ENCODE measurements at regions not wholly inside any gene's neighbourhood (a gene's known extent, or its start where the extent isn't known, plus 50 kb on each side); places are given as distances from the start of the nearest gene placed in this dataset.

DNA sequence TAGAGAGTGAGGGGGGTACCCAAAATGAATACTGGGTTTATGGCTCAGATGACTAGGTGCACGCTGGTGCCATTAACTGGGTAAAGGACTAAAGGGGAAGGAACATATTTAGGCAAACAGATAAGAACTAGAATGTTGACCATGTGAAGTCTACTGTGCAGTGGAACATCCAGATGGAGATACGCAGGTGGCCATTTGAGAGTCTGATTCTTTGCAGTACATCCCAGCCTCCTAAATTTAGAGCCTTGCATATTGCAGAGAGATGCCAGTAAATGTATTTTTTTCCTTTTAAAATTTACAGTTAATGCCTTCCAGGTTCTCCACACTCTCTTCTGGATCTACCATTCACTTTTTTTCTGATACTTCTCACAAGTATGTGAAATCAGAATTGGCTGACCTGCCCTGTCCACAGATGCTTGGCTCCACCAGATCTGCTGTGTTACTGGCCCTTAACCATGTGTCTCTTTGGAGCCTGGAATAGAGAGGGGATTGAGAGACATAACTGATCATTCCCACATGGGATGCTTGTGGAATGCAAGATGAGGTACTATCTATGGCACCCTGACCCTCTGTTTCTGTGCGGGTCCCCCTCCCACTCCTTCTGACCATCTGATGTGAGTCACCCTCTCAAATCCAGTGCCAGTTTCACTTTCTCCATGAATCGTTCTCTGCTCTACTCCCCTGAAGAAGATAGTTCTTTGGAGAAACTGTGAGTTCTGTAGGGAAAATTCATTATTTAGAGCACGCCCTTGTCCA is 77.0 kb upstream of the NCAM1 start (continued):
- TF ChIP-seq, protein P1, sequence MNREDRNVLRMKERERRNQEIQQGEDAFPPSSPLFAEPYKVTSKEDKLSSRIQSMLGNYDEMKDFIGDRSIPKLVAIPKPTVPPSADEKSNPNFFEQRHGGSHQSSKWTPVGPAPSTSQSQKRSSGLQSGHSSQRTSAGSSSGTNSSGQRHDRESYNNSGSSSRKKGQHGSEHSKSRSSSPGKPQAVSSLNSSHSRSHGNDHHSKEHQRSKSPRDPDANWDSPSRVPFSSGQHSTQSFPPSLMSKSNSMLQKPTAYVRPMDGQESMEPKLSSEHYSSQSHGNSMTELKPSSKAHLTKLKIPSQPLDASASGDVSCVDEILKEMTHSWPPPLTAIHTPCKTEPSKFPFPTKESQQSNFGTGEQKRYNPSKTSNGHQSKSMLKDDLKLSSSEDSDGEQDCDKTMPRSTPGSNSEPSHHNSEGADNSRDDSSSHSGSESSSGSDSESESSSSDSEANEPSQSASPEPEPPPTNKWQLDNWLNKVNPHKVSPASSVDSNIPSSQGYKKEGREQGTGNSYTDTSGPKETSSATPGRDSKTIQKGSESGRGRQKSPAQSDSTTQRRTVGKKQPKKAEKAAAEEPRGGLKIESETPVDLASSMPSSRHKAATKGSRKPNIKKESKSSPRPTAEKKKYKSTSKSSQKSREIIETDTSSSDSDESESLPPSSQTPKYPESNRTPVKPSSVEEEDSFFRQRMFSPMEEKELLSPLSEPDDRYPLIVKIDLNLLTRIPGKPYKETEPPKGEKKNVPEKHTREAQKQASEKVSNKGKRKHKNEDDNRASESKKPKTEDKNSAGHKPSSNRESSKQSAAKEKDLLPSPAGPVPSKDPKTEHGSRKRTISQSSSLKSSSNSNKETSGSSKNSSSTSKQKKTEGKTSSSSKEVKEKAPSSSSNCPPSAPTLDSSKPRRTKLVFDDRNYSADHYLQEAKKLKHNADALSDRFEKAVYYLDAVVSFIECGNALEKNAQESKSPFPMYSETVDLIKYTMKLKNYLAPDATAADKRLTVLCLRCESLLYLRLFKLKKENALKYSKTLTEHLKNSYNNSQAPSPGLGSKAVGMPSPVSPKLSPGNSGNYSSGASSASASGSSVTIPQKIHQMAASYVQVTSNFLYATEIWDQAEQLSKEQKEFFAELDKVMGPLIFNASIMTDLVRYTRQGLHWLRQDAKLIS (CRISPR knock-in tag; IDR thresholded peaks at IDR 0.05; ENCODE audit: borderline replicate concordance) = no peak
- no peak for TF ChIP-seq TCF7 (CRISPR knock-in tag; IDR thresholded peaks at IDR 0.05; ENCODE audit: low read depth)
- no peak for TF ChIP-seq RORB (CRISPR knock-in tag; IDR thresholded peaks at IDR 0.05)
- TF ChIP-seq HMGA2 (CRISPR knock-in tag; IDR thresholded peaks at IDR 0.05) = no peak
- no peak for TF ChIP-seq ZSCAN18 (CRISPR knock-in tag; IDR thresholded peaks at IDR 0.05)
- TF ChIP-seq NR2C2 (CRISPR knock-in tag; IDR thresholded peaks at IDR 0.05) = no peak

DNA sequence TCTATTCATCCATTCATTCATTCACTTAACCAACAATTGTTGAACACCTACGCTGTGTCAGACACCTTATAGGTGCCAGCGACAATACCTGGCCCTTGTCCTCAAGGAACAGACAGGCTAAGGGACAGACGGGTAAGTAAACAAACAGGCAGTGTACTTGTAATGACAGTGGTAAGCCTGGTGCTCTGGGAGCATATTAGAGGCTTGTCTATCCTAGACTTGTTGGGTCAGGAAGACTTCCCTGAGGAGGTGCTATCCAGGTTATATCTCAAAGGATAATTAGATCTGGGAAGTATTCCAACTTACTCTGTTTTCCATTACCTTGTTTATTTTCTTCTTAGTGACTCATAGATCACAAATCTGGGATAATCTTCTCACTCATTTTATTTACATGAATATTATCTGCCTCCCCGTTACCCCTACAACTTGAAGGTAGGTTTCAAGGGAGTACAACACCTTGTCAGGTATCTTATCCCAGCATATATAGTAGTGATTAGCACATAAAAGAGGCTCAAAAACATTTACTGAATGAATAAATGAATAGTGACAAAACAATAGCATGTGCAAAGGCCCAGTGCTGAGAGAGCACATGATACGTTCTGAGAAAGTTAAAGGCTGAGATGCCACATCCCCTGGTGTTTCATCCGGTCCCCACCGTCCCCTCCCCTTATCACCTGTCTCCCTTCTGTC is 75.3 kb upstream of the NCAM1 start:
- no peak for DNase-seq (ENCODE audit: low spot score)
- ChIA-PET CTCF (no interaction called here), POLR2A (no interaction called here)
- TF ChIP-seq ZNF121 (CRISPR knock-in tag; IDR thresholded peaks at IDR 0.05) = no peak
- no peak for TF ChIP-seq ZBTB21 (CRISPR knock-in tag; IDR thresholded peaks at IDR 0.05; ENCODE audit: borderline replicate concordance)
- no peak for TF ChIP-seq GTF2I (CRISPR knock-in tag; conservative IDR thresholded peaks at IDR 0.05)
- no peak for TF ChIP-seq PRRX2 (CRISPR knock-in tag; IDR thresholded peaks at IDR 0.05)
- TF ChIP-seq USF1 (CRISPR knock-in tag; IDR thresholded peaks at IDR 0.05) = no peak
- peaks cover 4% of the 10 kb centered on the region; the same call in 1 of the 2 replicates for H3K27me3 Mint-ChIP-seq (ENCODE audit: low read depth)
- no peak for ATAC-seq
- no peaks in the 10 kb centered on the region for H3K36me3 Mint-ChIP-seq
- H3K4me1 Mint-ChIP-seq = peaks cover 4% of the 10 kb centered on the region
- H3K4me3 Mint-ChIP-seq = no peak overlapping the region
- no peaks in the 10 kb centered on the region for H3K9me3 Mint-ChIP-seq
- H3K27ac Mint-ChIP-seq = no peak overlapping the region

DNA sequence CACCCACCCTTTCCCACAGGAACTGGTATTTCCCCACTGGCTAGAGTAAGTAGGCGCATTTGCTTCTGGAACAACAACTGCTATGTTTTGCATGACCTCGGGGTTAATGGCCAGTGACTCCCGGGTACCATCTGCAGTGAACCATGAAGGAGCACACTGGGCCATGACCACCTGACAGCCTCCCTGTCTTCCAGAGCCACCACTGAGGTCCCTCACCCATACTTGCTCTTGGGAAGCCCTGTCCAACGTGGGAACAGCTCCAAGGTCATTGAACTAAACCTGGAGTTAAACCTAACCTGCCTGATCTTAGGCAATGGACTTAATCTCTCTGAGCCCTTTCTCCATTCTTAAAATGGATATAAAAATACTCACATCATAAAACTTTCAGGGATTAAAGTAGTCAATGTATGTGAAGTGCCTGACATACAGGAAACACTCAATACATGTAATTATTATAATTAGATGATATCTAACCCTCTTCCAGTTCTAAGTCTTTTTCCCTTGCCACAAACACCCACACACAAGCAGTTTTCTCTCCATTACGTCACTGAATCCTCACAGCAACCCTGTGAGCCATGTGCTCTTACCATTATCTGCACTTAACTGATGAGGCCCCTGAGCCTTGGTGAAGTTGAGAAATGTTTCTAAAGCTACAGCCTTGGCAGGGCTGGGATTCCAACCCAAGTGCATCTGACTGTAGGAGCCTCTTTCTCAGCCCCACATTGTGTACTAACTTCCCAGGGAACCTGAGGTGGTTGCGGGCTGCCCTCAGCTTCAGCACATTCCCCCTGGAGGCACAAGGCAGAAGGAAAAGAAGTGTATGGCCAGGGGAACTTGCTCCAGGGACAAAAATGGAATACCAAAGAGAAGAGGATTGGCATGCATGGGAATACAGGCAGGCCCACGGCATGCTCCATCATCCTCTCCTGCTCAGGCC is 74.5 kb upstream of the NCAM1 start:
- ChIA-PET CTCF (interaction anchor here (1.0 kb wide), 1 partner anchor 299 kb away, joined by 3 read pairs; no protein-coding TSS in a partner anchor), POLR2A (interaction anchor here (0.5 kb wide), 1 partner anchor 13 kb away, joined by 4 read pairs; no protein-coding TSS in a partner anchor)
- Mint-ChIP-seq H3K9me3 (no peaks in the 10 kb centered on the region), H3K36me3 (no peaks in the 10 kb centered on the region), H3K27ac (no peak overlapping the region), H3K4me1 (peaks cover 1% of the 10 kb centered on the region), H3K27me3 (ENCODE audit: low read depth) (peaks cover 7% of the 10 kb centered on the region), H3K4me3 (no peak overlapping the region)
- no peak for DNase-seq (ENCODE audit: low spot score)
- TF ChIP-seq JAZF1 (CRISPR knock-in tag; IDR thresholded peaks at IDR 0.05) (no peak), CREB1 (CRISPR knock-in tag; IDR thresholded peaks at IDR 0.05) (no peak), NR2C2 (CRISPR knock-in tag; IDR thresholded peaks at IDR 0.05) (no peak), ETV6 (CRISPR knock-in tag; IDR thresholded peaks at IDR 0.05) (no peak), RELA (CRISPR knock-in tag; IDR thresholded peaks at IDR 0.05; ENCODE audit: borderline replicate concordance) (no peak), KAT7 (CRISPR knock-in tag; IDR thresholded peaks at IDR 0.05; ENCODE audit: borderline replicate concordance) (no peak), GABPB1 (CRISPR knock-in tag; IDR thresholded peaks at IDR 0.05) (no peak), ZNF232 (CRISPR knock-in tag; IDR thresholded peaks at IDR 0.05) (no peak)
- 0 out of 2 replicates have a peak, but pooled peaks have one; percentile 18 for ATAC-seq

Measured in WTC11 (cell line).